HFF-Myc (cell line): ENCODE measurements at regions not wholly inside any gene's neighbourhood (a gene's known extent, or its start where the extent isn't known, plus 50 kb on each side); places are given as distances from the start of the nearest gene placed in this dataset.

Experiments
- DNase-seq: peaks from one replicate; pipeline ENCODE4 v3.0.0-alpha.2; 2011; ENCODE audit warnings: low read depth; ENCODE audit errors: extremely low read depth
- H3K4me3 ChIP-seq: replicated peaks from 2 replicates; pipeline ENCODE4 v1.5.1; 2011; ENCODE audit warnings: low read depth, mild to moderate bottlenecking, control low read depth, low read length
- TF ChIP-seq, protein P1 (sequence below): IDR thresholded peaks from 2 replicates; pipeline ENCODE4 v1.5.1; 2012; ENCODE audit warnings: mild to moderate bottlenecking, low read depth, low read length, control low read depth; ENCODE audit errors: missing control alignments

DNA sequence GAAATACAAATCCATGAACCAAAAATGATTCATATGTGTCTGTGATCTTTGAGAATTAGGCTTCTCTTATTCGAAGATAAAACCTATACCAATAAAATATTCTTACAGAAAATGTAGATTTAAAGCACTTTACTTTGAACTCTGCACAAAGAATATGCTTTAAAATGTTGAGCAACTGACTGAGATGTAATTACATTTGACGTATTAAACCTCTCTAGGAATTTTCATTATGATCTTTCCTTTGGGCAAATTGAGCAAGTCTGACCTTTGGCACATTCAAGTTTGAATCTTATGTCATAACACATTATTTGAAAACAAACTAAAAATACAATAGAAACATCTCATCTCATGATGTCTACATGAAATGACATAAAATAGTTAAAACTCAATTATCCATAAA, 69.2 kb upstream of the AHR start:
- DNase-seq, result no peak
- H3K4me3 ChIP-seq, result no peak overlapping the region
- TF ChIP-seq, protein P1, sequence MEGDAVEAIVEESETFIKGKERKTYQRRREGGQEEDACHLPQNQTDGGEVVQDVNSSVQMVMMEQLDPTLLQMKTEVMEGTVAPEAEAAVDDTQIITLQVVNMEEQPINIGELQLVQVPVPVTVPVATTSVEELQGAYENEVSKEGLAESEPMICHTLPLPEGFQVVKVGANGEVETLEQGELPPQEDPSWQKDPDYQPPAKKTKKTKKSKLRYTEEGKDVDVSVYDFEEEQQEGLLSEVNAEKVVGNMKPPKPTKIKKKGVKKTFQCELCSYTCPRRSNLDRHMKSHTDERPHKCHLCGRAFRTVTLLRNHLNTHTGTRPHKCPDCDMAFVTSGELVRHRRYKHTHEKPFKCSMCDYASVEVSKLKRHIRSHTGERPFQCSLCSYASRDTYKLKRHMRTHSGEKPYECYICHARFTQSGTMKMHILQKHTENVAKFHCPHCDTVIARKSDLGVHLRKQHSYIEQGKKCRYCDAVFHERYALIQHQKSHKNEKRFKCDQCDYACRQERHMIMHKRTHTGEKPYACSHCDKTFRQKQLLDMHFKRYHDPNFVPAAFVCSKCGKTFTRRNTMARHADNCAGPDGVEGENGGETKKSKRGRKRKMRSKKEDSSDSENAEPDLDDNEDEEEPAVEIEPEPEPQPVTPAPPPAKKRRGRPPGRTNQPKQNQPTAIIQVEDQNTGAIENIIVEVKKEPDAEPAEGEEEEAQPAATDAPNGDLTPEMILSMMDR, result no peak

DNA sequence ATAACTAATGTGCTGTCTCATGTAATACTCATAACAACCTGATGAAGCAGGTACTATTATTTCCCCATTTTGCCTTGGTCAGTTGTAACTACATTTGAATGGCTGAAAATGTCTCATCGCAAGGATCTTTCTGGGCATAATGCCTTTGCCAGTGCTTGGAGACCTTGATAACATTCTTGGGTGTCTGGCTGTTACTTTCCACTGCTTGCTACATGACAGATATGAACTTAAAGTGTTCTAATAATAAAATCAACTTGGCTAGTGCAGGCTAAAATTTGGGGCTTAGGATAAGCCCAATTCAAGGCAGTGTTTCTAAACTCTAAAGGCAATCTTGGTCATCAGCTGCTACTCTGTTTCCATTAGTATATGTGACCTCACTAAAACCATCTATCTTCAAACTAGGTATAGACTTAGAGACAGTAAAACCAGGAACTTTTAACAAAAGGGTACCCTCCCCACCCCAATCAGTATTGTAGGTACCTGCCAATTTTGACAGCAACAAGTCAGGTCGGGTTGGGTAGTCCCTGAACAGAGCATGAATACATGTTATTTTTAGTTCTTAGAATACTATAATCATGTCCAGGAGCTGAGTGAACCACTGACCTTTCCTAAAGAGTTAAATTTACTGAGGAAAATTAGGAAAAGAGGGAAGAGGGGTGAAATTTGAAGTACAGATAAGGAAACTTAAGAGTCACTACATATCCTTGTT, 68.2 kb upstream of the AHR start:
- TF ChIP-seq, protein P1, result no peak
- DNase-seq, result no peak

DNA sequence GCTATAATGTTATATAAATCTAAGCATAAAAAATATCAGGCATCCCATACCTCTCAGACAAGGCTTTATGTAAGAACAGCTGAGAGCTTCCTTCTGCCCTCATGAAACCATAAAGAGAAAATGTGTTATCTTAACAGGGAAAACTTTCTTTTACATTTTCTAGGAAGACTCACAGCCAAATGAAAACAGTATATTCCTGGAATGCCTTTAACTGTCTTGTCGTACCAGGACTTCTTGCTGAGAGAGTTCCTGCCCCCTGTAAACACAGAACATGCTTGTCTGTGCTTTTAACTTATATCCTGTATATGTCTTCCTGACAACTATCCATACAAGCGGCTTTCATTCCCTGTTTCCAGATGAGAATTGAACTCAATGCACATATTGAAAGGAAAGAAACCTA, 64.8 kb upstream of the AHR start:
- TF ChIP-seq, protein P1, result no peak
- DNase-seq, result no peak
- H3K4me3 ChIP-seq, result no peak overlapping the region

More for the DNA sequence above, 68.2 kb upstream of the AHR start:
- no peak overlapping the region for H3K4me3 ChIP-seq

DNA sequence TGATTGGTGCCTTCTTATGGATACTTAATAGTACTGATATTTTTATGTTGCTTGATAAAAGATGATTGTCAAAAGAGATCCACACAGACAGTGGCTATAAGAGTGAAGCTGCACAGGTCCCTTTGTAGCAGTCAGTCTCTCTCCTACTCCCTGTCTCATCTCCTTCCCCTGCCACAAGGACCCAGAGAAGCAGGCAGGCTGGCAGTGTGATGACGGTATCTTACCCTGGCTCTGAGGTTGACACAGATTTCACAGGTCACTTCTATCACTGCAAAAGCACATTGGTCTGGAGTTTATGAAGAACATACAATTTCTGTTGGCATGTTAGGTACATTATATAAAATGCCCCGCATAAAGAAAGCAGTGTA, 64.4 kb upstream of the AHR start:
- TF ChIP-seq, protein P1, result no peak
- DNase-seq, result no peak
- no peak overlapping the region for H3K4me3 ChIP-seq

GRCh38 chr7:17234398-17235031, 63.9 kb upstream of the AHR start:
- TF ChIP-seq, protein P1, result no peak
- no peak overlapping the region for H3K4me3 ChIP-seq
- DNase-seq, result peak; percentile 95

DNA sequence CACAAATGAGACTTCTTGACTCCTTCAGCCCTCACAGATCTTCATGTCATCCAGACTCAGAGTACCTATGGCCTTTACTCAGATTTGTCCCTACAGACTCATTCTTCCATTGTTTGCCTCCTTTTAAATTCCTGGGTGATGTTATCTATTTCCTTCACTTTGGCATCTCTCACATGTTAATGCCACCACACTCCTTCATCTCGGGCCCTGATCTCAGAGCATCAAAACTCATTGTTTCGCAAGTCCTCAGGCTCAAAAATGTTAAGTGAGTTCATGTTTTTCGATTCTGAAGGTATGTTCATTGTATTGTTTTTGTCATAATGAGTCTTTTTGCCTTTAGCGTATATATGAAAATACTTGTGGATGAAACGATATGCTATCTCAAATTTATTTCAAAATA, 62.3 kb upstream of the AHR start:
- H3K4me3 ChIP-seq, result no peak overlapping the region
- no peak for DNase-seq
- TF ChIP-seq, protein P1, result no peak

DNA sequence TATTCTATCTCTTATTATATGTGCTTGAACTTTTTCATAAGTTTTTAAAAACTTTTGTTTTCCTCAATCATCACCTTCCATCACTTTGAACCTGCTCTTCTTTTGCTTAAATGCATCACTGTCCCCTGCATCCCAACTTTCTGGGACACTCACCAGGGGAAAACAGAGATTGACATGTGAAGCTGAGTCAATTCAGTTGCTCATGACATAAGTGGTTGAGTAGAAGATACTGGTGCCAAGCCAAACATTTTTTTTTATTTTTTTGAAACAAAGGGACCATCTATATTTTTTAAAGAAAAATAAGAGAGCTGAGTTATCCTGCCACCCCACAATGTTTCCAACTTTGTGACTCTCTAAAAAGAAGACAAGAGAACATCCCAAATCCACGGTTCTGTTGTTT, 61.8 kb upstream of the AHR start:
- TF ChIP-seq, protein P1, result no peak
- DNase-seq, result no peak
- H3K4me3 ChIP-seq, result no peak overlapping the region
